Mesenchymal stem cell (in vitro differentiated cells and primary cell): ENCODE measurements at regions not wholly inside any gene's neighbourhood (a gene's known extent, or its start where the extent isn't known, plus 50 kb on each side); places are given as distances from the start of the nearest gene placed in this dataset.
A peak's percentile ranks its signal among the peaks of the same experiment; 100 is the strongest.

Source experiments
- DNase-seq: peaks from one replicate; pipeline ENCODE4 v3.0.0-alpha.2; 2013
- H2AFZ ChIP-seq: one replicate; pipeline ENCODE4 v1.6.1; 2013; ENCODE audit warnings: low read depth, mild to moderate bottlenecking, control low read depth, inconsistent platforms, low read length, moderate library complexity
- H2AK5ac ChIP-seq: 2 replicates; pipeline ENCODE4 v1.6.1; 2013; ENCODE audit warnings: low read length, moderate library complexity, mild to moderate bottlenecking, inconsistent platforms; ENCODE audit not compliant: severe bottlenecking
- H2BK120ac ChIP-seq: one replicate; pipeline ENCODE4 v1.6.1; 2013; ENCODE audit warnings: low read depth, mild to moderate bottlenecking, inconsistent platforms, low read length, moderate library complexity
- H2BK12ac ChIP-seq, 2 experiments: one replicate each; pipeline ENCODE4 v1.6.1; 2013; ENCODE audit warnings: inconsistent platforms in 2 of 2, low read length in 2 of 2, mild to moderate bottlenecking in 2 of 2, moderate library complexity in 2 of 2, control low read depth in 1 of 2
- H2BK15ac ChIP-seq: one replicate; pipeline ENCODE4 v1.6.1; 2013; ENCODE audit warnings: mild to moderate bottlenecking, low read depth, inconsistent platforms; ENCODE audit not compliant: poor library complexity, severe bottlenecking
- H2BK5ac ChIP-seq: 2 replicates; pipeline ENCODE4 v1.6.1; 2013; ENCODE audit warnings: low read depth, mild to moderate bottlenecking, low read length, control low read depth, inconsistent platforms; ENCODE audit not compliant: poor library complexity, severe bottlenecking
- H3K14ac ChIP-seq, 2 experiments: one replicate each; pipeline ENCODE4 v1.6.1; 2013; ENCODE audit warnings: inconsistent platforms in 2 of 2, low read length in 2 of 2, control low read depth in 1 of 2, mild to moderate bottlenecking in 1 of 2, moderate library complexity in 1 of 2
- H3K18ac ChIP-seq, 2 experiments: one replicate each; pipeline ENCODE4 v1.6.1; 2013; ENCODE audit warnings: inconsistent platforms in 2 of 2, low read length in 2 of 2, control low read depth in 1 of 2, low read depth in 1 of 2, mild to moderate bottlenecking in 1 of 2
- H3K23ac ChIP-seq, 2 experiments: one replicate each; pipeline ENCODE4 v1.6.1; 2013; ENCODE audit warnings: inconsistent platforms in 2 of 2, low read length in 2 of 2, mild to moderate bottlenecking in 2 of 2, moderate library complexity in 2 of 2, control low read depth in 1 of 2
- H3K27ac ChIP-seq: 2 replicates; pipeline ENCODE4 v1.5.1; 2013; ENCODE audit warnings: mild to moderate bottlenecking, moderate library complexity, low read length, control low read depth, inconsistent platforms; ENCODE audit not compliant: poor library complexity, severe bottlenecking
- H3K27me3 ChIP-seq, 2 experiments: 2 replicates each; pipeline versions ENCODE4 v1.6.1 to v1.7.0; 2013; ENCODE audit warnings: low read length in 2 of 2, mild to moderate bottlenecking in 2 of 2, moderate library complexity in 2 of 2, control low read depth in 1 of 2, inconsistent platforms in 1 of 2; ENCODE audit not compliant: control insufficient read depth in 1 of 2, insufficient read depth in 1 of 2
- H3K36me3 ChIP-seq, 2 experiments: 2 replicates each; pipeline versions ENCODE4 v1.6.1 to v1.7.0; 2013; ENCODE audit warnings: low read length in 2 of 2, control low read depth in 1 of 2, inconsistent platforms in 1 of 2, low read depth in 1 of 2, mild to moderate bottlenecking in 1 of 2; ENCODE audit not compliant: insufficient read depth in 2 of 2, control insufficient read depth in 1 of 2
- H3K4ac ChIP-seq, 2 experiments: one replicate each; pipeline ENCODE4 v1.6.1; 2013; ENCODE audit warnings: inconsistent platforms in 2 of 2, low read length in 2 of 2, mild to moderate bottlenecking in 2 of 2, moderate library complexity in 2 of 2, control low read depth in 1 of 2, low read depth in 1 of 2
- H3K4me1 ChIP-seq: 2 replicates; pipeline ENCODE4 v1.6.1; 2013; ENCODE audit warnings: low read depth, low read length, control low read depth; ENCODE audit not compliant: control insufficient read depth, insufficient read depth
- H3K4me2 ChIP-seq: 2 replicates; pipeline ENCODE4 v1.6.1; 2013; ENCODE audit warnings: low read length, mild to moderate bottlenecking, inconsistent platforms; ENCODE audit not compliant: poor library complexity, severe bottlenecking
- H3K4me3 ChIP-seq, 2 experiments: 2 replicates each; pipeline versions ENCODE4 v1.5.1 to v1.7.0; 2013; ENCODE audit warnings: low read length in 2 of 2, mild to moderate bottlenecking in 2 of 2, control low read depth in 1 of 2, low read depth in 1 of 2; ENCODE audit not compliant: insufficient read depth in 1 of 2
- H3K79me1 ChIP-seq: replicated peaks from 2 replicates; pipeline ENCODE4 v1.6.1; 2013; ENCODE audit warnings: mild to moderate bottlenecking, control low read depth, low read length, inconsistent platforms; ENCODE audit not compliant: poor library complexity, severe bottlenecking
- H3K9ac ChIP-seq: 2 replicates; pipeline ENCODE4 v1.7.0; 2013; ENCODE audit warnings: mild to moderate bottlenecking, low read length, moderate library complexity
- H3K9me3 ChIP-seq: 2 replicates; pipeline ENCODE4 v1.7.0; 2013; ENCODE audit warnings: mild to moderate bottlenecking, low read length; ENCODE audit not compliant: control insufficient read depth
- H4K8ac ChIP-seq: one replicate; pipeline ENCODE4 v1.6.1; 2013; ENCODE audit warnings: inconsistent platforms, mild to moderate bottlenecking, low read length, moderate library complexity
- H4K91ac ChIP-seq: one replicate; pipeline ENCODE4 v1.6.1; 2013; ENCODE audit warnings: mild to moderate bottlenecking, low read length, inconsistent platforms
- WGBS: methylation state at CpG from one replicate; pipeline ENCODE4 v1.1.7; 2013; ENCODE audit warnings: mixed read lengths; 5-methylcytosine and 5-hydroxymethylcytosine counted together

GRCh38 chr5:155948576-155948975, 378.4 kb upstream of the SGCD start:
- H2BK5ac ChIP-seq = no peak overlapping the region
- 92% methylated on average over 3 of the region's 3 CpGs for WGBS
- H3K9ac ChIP-seq = no peak overlapping the region

GRCh38 chr5:155952486-155953089, 374.4 kb upstream of the SGCD start:
- Histone ChIP-seq H3K4me1 (peaks cover 2% of the 10 kb centered on the region), H2BK12ac (no peak overlapping the region), H2AFZ (no peak overlapping the region), H3K27ac (no peak overlapping the region), H2BK15ac (no peak overlapping the region), H3K79me1 (no peaks in the 10 kb centered on the region), H3K27me3 (no peaks in the 10 kb centered on the region), H4K91ac (no peak overlapping the region), H3K4me3 (no peak overlapping the region), H3K14ac (no peak overlapping the region), H3K18ac (no peak overlapping the region), H3K9ac (no peak overlapping the region), H2AK5ac (no peak overlapping the region), H2BK5ac (no peak overlapping the region), H2BK120ac (no peak overlapping the region), H3K23ac (no peak overlapping the region), H3K4me2 (no peak overlapping the region), H3K9me3 (no peaks in the 10 kb centered on the region), H4K8ac (no peak overlapping the region), H3K36me3 (no peaks in the 10 kb centered on the region), H3K4ac (no peak overlapping the region)
- no peak for DNase-seq
- WGBS = 70% methylated on average over 7 of the region's 7 CpGs

More at GRCh38 chr5:155948576-155948975, 378.4 kb upstream of the SGCD start:
- no peak overlapping the region for H4K91ac ChIP-seq
- H3K4me2 ChIP-seq = no peak overlapping the region
- no peak overlapping the region for H2BK12ac ChIP-seq
- no peaks in the 10 kb centered on the region for H3K9me3 ChIP-seq
- no peak overlapping the region for H3K18ac ChIP-seq
- DNase-seq = no peak
- H3K23ac ChIP-seq = no peak overlapping the region
- H2BK15ac ChIP-seq = no peak overlapping the region
- no peak overlapping the region for H2AFZ ChIP-seq
- H3K4me3 ChIP-seq = no peak overlapping the region
- H3K4ac ChIP-seq = no peak overlapping the region
- H3K27me3 ChIP-seq = no peaks in the 10 kb centered on the region
- H3K79me1 ChIP-seq = no peaks in the 10 kb centered on the region
- no peak overlapping the region for H2BK120ac ChIP-seq
- H4K8ac ChIP-seq = no peak overlapping the region
- no peaks in the 10 kb centered on the region for H3K4me1 ChIP-seq
- no peak overlapping the region for H2AK5ac ChIP-seq
- H3K14ac ChIP-seq = no peak overlapping the region
- H3K27ac ChIP-seq = no peak overlapping the region
- H3K36me3 ChIP-seq = no peaks in the 10 kb centered on the region

GRCh38 chr5:155953335-155953734, 373.6 kb upstream of the SGCD start:
- no peak overlapping the region for H3K18ac ChIP-seq
- no peak overlapping the region for H2AFZ ChIP-seq
- no peak overlapping the region for H3K4me2 ChIP-seq
- H3K9ac ChIP-seq = no peak overlapping the region
- 63% methylated on average over 1 of the region's 1 CpG for WGBS
- H3K36me3 ChIP-seq = no peaks in the 10 kb centered on the region
- H2BK15ac ChIP-seq = no peak overlapping the region
- no peak overlapping the region for H4K91ac ChIP-seq
- no peaks in the 10 kb centered on the region for H3K79me1 ChIP-seq
- H3K27ac ChIP-seq = no peak overlapping the region
- DNase-seq = no peak
- H2AK5ac ChIP-seq = no peak overlapping the region
- no peak overlapping the region for H2BK5ac ChIP-seq
- H3K4me1 ChIP-seq = peaks cover 2% of the 10 kb centered on the region
- no peak overlapping the region for H3K23ac ChIP-seq
- H2BK120ac ChIP-seq = no peak overlapping the region
- no peak overlapping the region for H3K14ac ChIP-seq
- H4K8ac ChIP-seq = no peak overlapping the region
- no peak overlapping the region for H3K4ac ChIP-seq
- H3K4me3 ChIP-seq = no peak overlapping the region
- H3K27me3 ChIP-seq = no peaks in the 10 kb centered on the region
- H3K9me3 ChIP-seq = no peaks in the 10 kb centered on the region
- no peak overlapping the region for H2BK12ac ChIP-seq

GRCh38 chr5:155954701-155955445, 372.1 kb upstream of the SGCD start:
- peaks cover 2% of the 10 kb centered on the region for H3K4me1 ChIP-seq
- no peak for DNase-seq
- no peak overlapping the region for H2AK5ac ChIP-seq
- no peaks in the 10 kb centered on the region for H3K27me3 ChIP-seq
- H2BK5ac ChIP-seq = peak overlapping the region; percentile 77
- H3K36me3 ChIP-seq = no peaks in the 10 kb centered on the region
- H4K91ac ChIP-seq = no peak overlapping the region
- no peaks in the 10 kb centered on the region for H3K79me1 ChIP-seq
- no peak overlapping the region for H3K18ac ChIP-seq
- no peaks in the 10 kb centered on the region for H3K9me3 ChIP-seq
- no peak overlapping the region for H3K4ac ChIP-seq
- peak overlapping the region; percentile 94 for H3K27ac ChIP-seq
- no peak overlapping the region for H2BK12ac ChIP-seq
- WGBS = 75% methylated on average over 4 of the region's 6 CpGs
- no peak overlapping the region for H3K4me2 ChIP-seq
- H3K9ac ChIP-seq = no peak overlapping the region
- no peak overlapping the region for H2BK15ac ChIP-seq
- H2AFZ ChIP-seq = no peak overlapping the region
- no peak overlapping the region for H2BK120ac ChIP-seq
- H4K8ac ChIP-seq = no peak overlapping the region
- no peak overlapping the region for H3K23ac ChIP-seq
- H3K4me3 ChIP-seq = no peak overlapping the region
- no peak overlapping the region for H3K14ac ChIP-seq
